Fibroblast of skin of right quadriceps (primary cell): ENCODE measurements at regions not wholly inside any gene's neighbourhood (a gene's known extent, or its start where the extent isn't known, plus 50 kb on each side); places are given as distances from the start of the nearest gene placed in this dataset.
A peak's percentile ranks its signal among the peaks of the same experiment; 100 is the strongest.
"Not testable (repeated sequence)": the region's sequence is repeated elsewhere in the genome, so short reads cannot be mapped to it uniquely, and the experiment has no call there.

Source experiments
- DNase-seq: peaks from one replicate; pipeline ENCODE4 v3.0.0-alpha.2; 2013

DNA sequence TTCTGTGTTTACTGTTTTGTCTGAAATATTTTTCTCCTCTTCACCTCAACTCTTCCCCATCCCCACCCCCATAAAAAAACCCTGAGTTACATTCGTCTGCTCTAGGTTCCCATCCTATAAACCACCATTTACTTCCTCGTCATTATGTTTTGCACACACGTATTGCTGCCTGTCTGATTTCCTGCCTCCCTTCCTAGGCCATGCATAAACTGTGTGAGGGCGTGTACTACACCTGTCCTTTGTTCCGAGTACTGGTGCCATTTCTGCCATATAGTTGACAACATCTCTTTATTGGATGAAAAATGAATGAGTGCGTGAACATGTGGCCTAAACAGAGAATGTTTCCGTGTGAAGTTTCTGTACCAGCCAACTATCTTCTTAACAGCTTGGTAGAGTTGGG is 258.5 kb upstream of the FAT1 start:
- no peak for DNase-seq

DNA sequence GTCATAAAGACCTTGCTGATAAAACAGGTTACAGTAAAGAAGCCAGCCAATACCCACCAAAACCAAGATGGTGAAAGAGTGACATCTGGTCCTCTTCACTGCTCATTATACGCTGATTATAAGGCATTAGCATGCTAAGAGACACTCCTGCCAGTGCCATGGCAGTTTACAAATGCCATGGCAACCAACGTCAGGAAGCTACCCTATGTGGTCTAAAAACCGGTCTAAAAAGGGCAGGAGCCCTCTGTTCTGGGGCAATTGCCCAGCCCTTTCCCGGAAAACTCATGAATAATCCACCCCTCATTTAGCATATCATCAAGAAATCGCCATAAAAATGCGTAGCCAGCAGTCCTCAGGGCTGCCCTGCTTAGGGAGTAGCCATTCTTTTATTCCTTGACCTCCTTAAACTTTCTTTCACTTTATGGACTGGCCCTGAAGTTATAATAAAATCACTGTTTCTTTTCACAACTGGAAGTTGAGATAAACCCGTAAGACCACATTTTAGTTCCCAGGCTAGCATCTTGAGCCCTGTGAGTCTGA is 260.5 kb upstream of the FAT1 start:
- DNase-seq = no peak

DNA sequence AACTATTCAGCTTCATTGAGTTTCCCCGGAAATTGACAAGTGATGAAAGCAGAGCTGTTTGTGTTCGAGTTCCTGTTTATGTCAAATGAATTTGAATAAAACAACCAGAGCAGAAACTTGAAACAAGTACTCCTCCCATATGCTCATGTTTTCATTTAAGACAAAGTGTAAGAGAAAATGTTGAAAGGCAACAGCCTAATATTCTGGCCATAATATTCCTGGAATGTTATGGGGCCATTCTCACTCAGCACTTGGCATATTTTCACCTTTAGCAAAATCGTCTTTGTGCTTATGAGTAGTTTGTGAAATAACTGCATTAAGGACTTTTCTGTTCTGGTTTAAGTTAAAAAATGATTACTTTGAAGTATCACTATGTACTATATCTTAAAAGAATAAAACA is 276.0 kb upstream of the FAT1 start:
- DNase-seq = peak; percentile 28

DNA sequence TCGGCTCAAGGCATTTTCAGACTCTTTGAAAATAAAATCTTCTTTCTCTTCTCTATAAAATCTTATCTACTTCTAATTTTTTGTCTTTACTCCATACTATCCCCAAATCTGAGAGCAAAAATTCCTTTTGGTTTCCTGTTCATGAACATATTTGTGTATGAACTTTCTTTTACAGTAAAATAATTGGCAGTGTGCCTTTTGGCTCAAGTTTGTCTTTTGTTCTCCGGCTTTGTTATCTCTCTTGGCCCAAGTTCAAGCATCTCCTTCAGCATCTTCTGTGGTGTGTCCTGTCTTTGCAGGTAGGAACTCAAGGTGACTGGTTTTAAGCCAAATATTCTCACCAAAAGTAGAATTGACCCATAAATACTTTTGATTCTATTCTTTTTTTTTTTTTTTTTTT is 276.6 kb upstream of the FAT1 start:
- no peak for DNase-seq

DNA sequence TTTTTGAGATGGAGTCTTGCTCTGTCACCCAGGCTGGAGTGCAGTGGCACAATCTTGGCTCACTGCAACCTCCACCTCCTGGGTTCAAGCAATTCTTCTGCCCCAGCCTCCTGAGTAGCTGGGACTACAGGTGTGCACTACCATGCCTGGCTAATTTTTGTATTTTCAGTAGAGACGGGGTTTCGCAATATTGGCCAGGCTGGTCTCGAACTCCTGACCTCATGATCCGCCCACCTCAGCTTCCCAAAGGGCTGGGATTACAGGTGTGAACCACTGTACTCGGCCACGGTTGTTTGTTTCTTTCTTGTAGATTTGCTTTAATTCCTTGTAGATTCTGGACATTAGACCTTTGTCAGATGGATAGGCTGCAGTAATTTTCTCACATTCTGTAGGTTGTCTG is 278.5 kb upstream of the FAT1 start:
- DNase-seq = not testable (repeated sequence)

DNA sequence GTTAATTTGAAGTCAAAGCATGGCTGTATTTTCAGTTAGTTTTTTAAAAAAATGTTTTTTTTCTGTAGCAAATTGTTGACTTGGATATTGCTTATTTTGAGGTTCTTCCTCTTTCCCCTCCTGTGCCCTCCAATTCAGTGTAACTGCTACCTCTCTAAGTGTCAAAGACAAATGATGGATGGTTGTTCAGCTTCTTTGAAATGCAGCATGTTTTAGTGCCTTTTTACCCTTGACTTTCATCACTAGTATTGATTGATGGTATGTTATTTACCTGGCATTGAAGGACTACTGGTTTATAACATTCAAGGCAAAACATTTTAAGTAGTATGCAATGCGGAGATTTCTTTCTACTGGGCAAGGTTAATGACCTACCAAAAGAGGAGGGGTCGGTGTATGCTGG is 281.0 kb upstream of the FAT1 start:
- DNase-seq = no peak

DNA sequence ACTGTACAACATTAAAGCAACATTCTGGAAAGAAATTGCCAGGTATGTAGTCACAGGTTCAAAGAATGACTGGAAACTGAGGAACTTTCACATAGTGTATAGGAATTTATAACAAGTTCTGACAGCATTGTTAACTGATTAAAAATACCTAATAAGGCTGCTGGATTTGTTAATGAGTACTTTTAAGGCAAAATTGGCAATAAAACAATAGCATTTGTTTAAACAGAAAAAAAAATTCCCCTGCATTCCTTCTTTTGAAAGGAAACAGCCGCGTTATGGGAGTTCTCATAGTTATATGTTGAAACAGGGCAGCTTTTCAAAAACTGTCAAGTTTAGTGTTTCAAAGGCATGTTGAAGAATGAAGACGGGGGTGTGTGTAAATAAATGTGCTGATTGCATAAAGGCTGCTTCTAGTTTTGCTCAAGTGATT is 282.5 kb upstream of the FAT1 start:
- peak; percentile 53 for DNase-seq

DNA sequence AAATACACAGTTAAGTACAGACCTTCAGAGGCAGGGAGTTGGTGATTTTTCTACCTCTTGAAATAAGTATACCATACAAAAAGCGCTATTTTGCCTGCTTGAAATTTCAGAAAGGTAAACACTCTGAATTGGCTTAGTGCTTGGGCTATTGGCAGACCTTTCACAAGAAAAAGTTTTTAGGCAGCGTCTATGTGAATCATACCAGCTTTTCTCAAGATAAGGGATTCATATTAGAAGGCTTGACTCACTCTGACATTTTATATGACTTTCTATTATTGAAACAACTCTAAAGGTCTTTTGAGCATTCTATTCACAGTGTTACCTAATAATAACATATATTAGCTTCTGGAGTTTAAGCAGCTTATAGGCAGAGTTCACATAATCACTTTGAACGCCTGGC is 286.4 kb upstream of the FAT1 start:
- no peak for DNase-seq

DNA sequence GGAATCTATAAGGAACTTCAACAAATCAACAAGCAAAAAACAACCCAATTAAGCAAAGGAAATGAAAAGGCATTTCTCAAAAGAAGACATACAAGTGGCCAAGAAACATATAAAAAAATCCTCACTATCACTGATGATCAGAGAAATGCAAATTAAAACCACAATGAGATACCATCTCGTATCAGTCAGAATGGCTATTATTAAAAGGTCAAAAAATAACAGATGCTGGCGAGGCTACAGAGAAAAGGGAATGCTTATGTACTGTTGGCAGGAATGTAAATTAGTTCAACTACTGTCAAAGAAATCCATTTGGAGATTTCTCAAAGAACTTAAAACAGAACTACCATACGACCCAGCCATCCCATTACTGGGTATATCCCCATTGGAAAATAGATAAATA is 292.4 kb upstream of the FAT1 start:
- no peak for DNase-seq

DNA sequence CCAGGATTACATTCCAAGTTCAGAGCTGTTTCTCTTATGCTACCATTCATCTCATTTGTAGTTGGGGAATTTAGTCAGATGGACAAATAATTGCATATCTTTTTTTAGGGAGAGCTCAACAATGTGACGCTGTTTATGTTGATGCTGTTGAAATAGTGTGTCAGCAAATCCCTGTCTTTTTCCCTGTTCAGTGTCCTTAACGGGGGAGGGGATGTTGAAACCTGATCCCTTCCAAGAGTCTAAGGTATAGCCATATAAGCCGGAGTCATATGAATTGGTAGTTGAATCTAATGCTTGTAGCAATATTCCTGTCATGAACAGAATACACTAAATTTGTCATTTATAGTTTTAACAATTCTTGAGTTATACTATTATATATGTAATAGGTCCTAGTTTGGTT is 293.5 kb upstream of the FAT1 start:
- no peak for DNase-seq

DNA sequence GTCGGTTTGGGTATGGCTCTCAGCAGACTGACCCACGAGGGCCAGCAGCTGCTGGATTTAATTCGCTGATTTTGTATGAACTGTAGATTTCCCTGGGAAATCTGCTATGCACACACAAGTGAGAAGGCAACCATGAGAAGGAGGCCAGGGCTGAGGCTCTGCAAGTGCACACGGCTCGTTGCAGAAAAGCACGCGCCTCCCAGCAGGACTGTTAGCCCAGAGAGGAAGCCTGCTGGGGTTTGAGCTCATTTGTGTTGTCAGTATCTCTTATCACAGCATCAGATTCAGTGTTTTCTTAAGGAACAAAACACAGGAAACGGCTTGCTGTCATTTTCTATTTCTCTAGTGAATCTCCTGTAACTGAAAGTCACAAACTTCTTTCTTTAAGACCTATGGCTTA is 296.2 kb upstream of the FAT1 start:
- DNase-seq = no peak

DNA sequence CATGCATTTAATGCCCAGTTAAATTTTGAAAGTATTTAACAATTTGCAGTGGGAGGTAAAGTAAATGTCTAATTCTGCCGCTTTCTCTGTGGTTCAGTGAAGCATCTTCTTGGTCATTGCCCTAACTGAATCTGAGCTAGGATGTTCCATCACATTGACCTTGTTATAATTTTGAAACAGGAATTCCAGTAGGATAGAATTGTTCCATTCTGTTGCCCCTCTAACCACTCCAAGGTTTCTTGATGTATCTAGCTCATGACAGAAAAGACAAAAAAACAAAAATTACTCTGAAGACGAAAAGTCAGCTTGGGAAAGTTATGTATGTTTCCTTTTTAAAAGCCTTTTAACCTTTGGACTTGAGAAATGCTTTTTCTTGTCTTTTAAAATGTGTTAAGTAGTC is 297.0 kb upstream of the FAT1 start:
- no peak for DNase-seq

DNA sequence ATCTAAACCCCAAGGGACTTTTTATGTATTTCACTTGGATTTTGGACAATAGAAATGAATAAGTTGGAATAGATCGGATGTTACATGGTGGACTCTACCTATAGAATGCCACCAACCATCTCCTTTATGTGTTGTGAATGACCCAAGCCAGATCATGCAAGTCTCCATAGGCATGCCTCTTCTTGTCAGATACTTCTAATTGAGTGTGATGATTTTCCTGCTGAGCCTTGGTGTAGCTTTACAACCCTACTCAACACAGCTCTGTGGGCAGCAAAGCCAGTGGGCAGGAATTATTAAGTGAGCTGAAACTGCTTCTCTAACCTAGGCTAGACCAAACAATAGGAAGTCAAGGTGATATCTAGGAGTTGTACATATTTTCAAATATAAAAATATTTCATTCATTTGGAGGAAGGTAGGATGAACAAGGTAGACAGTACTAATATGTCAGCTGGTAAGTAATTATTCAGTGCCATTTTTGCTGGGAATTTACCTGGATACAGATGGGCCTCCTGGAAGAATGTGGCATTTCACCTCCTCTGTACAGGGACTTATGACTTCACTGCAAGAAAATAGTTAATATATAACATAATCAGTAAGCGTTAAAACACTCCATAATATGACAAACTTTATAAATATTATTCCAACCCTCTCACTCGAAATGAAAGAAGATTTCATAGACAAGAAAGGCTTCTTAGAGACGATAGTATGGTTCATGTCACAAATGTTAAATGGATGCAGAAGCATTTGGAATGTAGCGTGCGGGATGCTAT is 298.0 kb upstream of the FAT1 start:
- DNase-seq = no peak

DNA sequence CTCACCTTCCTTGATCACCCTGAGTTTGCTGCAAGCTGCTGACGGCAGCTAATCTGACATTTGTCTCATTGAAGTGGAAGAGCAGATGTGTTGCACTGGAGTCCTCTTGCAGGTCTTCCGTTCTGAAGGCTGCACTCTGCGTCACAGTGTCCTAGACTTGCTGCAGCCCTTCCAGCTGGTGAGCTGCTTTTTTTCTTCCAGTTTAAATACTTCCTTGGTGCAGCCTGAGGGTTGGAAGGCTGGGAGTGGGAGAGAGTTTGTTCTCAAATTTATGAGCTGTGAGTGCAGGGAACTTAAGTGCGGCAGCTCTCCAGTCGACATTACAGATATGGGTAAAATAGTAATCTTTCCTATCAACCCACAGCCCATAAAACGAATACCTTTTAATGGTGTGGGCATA is 303.6 kb upstream of the FAT1 start:
- DNase-seq = no peak

DNA sequence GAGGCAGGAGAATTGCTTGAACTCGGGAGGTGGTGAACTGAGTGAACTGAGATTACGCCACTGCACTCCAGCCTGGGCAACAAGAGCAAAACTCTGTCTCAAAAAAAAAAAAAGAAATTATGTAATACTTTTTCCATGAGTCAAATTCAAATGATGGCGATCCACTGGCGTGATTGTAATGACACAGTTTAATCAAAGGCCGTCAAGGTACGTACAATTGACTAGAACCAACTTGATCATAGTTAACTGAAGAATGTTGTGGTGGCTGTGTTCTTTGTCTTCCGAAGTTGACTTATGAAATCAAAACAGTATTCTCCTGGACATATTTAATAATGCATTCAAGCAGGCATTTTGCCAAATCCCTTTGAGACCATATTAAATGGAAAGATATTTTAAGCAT is 318.6 kb upstream of the FAT1 start:
- DNase-seq = no peak

DNA sequence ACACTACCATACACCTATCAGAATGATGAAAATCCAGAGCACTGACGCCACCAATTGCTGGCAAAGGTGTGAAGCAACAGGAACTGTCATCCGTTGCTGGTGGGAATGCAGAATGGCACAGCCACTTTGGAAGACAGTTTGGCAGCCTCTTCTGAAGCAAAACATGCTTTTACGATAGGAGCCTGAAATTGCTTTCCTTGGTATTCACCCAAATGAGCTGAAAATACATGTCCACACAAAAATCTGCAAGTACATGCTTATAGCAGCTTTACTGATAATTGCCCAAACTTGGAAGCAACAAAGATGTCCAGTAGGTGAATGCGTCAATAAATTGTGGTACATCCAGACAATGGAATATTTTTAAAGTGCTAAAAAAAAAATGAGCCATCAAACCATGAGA is 322.8 kb upstream of the FAT1 start:
- no peak for DNase-seq

DNA sequence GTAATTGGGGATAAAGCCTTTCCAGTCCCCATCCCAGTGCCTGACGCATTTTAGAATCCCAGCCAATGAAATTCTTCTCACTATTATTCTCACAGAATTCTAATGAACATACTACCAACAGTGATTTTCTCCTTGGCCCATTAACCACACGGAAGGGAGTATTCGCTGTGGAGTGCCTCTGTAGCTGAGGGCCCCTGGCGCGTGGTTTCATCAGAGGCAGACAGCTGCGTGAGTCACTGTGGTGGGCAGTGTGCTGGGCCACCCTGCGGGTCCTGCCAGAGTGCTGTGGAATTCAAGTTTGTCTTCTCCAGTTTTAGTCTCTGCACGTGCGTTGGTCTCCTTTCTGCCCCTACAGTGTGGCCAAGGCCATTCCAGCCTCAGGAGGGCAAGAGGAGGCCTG is 335.4 kb upstream of the FAT1 start:
- no peak for DNase-seq

DNA sequence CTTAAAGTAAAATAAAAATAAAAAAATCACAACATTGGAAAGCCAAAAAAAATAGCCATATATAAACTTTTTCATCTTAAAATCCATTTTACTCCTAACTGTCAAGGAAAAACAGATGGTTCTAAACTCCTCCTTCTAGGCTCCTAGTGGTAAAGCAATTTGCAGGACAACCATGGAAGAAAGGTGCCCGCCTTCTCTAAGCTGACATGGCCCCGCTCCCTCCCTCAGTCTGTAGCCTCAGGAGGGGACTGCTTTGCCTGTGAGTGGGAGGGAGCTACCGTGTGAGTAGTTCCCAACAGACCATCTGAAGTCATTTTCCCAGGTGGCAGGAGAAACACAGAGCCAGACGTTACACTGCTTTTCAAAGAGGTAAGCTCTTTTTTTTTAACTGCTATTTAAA is 336.2 kb upstream of the FAT1 start:
- no peak for DNase-seq

DNA sequence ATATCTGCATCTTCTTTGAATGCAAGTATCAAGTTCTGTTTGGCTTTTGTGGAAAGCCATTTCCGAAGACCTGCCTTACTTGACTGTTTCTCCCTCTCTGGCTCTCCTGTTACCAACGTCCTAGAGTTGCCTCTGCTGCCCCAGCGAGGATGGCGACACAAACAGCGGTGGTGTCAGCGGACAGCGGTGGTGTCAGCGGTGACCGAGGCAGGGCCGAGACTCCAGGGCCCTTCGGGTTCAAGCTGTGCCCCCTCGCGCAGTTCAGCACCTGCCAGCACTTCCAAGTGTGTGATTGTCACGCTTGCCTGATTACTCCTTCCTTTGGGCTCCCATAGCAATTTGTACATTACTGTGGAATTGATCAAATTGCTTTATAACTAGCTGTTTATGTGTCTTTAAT is 336.9 kb upstream of the FAT1 start:
- no peak for DNase-seq

DNA sequence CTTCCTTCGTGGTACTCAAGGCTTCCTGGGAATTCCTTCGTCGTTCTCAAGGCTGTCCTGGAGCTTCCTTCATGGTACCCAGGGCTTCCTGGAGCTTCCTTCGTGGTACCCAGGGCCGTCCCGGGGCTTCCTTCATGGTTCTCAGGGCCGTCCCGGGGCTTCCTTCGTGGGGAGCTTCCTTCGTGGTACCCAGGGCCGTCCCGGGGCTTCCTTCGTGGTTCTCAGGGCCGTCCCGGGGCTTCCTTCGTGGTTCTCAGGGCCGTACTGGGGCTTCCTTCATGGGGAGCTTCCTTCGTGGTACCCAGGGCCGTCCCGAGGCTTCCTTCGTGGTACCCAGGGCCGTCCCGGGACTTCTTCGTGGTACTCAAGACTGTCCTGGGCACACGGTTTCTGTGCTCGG is 339.6 kb upstream of the FAT1 start:
- DNase-seq = no peak

DNA sequence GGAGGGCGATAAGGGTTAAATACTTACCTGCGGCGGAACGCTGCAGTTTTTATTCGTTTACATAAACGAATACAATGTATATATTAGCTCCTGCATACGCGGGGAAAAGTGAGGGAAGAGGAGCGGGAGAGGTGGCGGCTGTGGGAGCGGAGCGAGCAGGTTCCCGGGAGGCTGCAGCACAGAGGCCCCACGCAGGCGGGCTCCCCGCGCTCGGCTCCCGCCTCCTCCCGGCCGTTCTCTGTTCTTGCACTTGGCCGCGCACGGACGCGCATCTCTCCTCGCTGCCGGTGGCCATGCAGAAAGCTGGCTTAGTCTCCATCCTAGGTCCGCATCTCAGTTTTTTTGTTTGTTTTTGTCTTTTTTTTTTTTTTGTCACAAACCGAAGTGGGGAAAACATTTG is 340.4 kb upstream of the FAT1 start:
- DNase-seq = no peak

DNA sequence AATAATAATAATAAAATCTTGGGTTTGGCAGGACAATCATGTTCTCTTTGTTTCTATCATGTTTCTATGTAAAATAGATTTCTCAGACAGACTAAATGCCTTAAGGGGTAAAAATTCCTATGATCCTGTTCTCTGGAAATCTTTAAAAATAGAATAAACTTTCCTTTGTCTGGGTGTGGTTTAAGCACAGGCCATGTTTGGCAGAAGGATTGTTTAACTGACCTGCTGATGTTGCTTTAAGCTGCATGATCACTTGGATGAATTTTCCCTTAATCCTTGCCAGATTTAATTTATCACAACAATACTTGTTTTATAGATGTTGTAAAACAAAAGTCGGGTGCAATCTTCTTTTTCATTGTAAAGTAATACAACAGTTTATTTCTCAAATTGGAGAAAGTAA is 341.7 kb upstream of the FAT1 start:
- DNase-seq = no peak

DNA sequence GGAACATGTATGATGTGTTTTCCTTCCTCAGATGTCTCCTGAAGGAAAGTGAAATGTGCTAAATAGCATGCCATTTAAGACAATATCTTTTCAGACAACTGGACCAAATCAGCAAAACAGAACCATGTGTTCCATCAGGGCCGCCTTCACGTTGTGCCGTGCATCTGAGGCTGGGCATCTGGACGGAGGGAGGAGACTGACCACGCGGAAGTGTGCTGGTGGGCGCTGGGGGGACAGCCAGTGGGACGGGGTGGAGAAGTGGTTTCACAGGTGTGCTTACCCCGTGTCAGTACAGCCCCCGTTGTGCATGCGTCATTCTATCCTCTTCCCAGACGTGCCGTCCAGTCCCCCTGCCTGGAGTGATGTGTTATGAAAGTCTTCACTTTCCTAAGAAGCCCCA is 342.1 kb upstream of the FAT1 start:
- DNase-seq = no peak

DNA sequence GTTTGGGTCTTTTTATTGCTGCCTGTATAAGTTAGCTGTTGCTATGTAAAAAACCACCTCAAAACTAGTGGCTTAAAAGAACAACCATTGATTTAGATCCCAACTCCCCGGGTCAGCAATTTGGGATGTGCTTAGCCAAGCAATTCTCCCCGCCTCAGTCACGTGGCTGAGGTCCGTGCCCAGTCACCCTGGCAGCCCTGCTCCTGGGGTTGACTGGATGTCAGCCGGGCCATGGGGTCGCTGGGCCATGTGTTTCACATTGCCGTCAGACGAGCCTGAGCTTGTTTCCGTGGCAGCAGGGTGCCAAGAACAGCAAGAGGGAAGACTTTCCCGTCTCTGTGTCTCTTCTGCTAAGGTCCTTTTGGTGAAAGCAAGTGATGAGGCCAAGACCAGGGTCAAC is 345.7 kb upstream of the FAT1 start:
- no peak for DNase-seq

DNA sequence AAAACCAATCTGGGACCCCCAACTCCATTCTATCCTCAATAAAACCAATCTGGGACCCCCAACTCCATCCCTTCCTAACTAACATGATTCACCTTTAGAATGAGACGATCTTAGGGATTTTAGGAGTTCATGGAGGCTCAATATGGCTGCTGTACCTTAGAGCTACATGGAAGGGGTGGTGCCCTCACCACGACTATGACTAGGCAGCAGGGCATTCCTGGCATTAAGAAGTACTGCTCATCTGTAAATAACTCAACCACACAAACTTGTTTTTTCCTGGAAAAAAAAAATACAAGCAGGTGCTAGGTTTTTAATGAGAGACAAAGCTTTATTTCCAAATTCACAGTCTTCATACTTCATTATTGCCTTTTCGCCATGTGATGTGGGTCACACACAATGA is 346.5 kb upstream of the FAT1 start:
- DNase-seq = no peak
